Astrocyte of the spinal cord (primary cell): ENCODE measurements at regions not wholly inside any gene's neighbourhood (a gene's known extent, or its start where the extent isn't known, plus 50 kb on each side); places are given as distances from the start of the nearest gene placed in this dataset.

Source experiments
- DNase-seq: peaks from one replicate; pipeline ENCODE4 v3.0.0; 2011; ENCODE audit warnings: low read depth, low spot score
- H3K4me3 ChIP-seq: 2 replicates; pipeline ENCODE4 v1.5.1; 2011; ENCODE audit warnings: low read depth, mild to moderate bottlenecking, low read length, moderate library complexity
- CTCF ChIP-seq: IDR thresholded peaks from 2 replicates; pipeline ENCODE4 v1.5.1; 2012; ENCODE audit warnings: low read depth, mild to moderate bottlenecking, low read length, inconsistent platforms
- in situ Hi-C: cut with HindIII; loops from 2 replicates; pipeline ENCODE4 v1.10.0; 2017; ENCODE audit warnings: low sequenced_read_pairs

- in situ Hi-C loops: no loop called here
- H3K4me3 ChIP-seq: no peak overlapping the region
- TF ChIP-seq CTCF: no peak
- peak; percentile 14 for DNase-seq
Observed at GRCh38 chr16:86222547-86222946, 287.8 kb upstream of the FOXF1 start.

- in situ Hi-C loops: no loop called here
- no peak overlapping the region for H3K4me3 ChIP-seq
- DNase-seq: peak; percentile 85
- TF ChIP-seq CTCF: no peak
Observed at GRCh38 chr16:86222965-86223551, 287.3 kb upstream of the FOXF1 start.

GRCh38 chr16:86224126-86224525 is 286.2 kb upstream of the FOXF1 start:
- no peak for DNase-seq
- no peak for TF ChIP-seq CTCF
- in situ Hi-C loops: no loop called here
- no peak overlapping the region for H3K4me3 ChIP-seq

GRCh38 chr16:86224629-86225028 is 285.7 kb upstream of the FOXF1 start:
- no peak overlapping the region for H3K4me3 ChIP-seq
- DNase-seq: no peak
- TF ChIP-seq CTCF: no peak
- in situ Hi-C loops: no loop called here

- H3K4me3 ChIP-seq: no peak overlapping the region
- in situ Hi-C loops: no loop called here
- DNase-seq: no peak
- TF ChIP-seq CTCF: no peak
Observed at GRCh38 chr16:86225905-86226371, 284.4 kb upstream of the FOXF1 start.

- no peak for DNase-seq
- in situ Hi-C loops: no loop called here
- H3K4me3 ChIP-seq: no peak overlapping the region
- TF ChIP-seq CTCF: no peak
Observed at GRCh38 chr16:86227041-86227440, 283.3 kb upstream of the FOXF1 start.

- DNase-seq: peak; percentile 1
- no peak for TF ChIP-seq CTCF
- no peak overlapping the region for H3K4me3 ChIP-seq
- in situ Hi-C loops: no loop called here
Observed at GRCh38 chr16:86227801-86228200, 282.5 kb upstream of the FOXF1 start.
